ENCODE measurements at regions not wholly inside any gene's neighbourhood (a gene's known extent, or its start where the extent isn't known, plus 50 kb on each side); places are given as distances from the start of the nearest gene placed in this dataset.

GRCh38 chr3:117836296-117836695 lies 1126.7 kb downstream of the TUSC7 start:
- TF ChIP-seq BHLHE40 (IDR thresholded peaks at IDR 0.05; ENCODE audit: borderline replicate concordance): no peak
- TF ChIP-seq SP1 (IDR thresholded peaks at IDR 0.05): no peak
- TF ChIP-seq HDGF (IDR thresholded peaks at IDR 0.05; ENCODE audit: borderline replicate concordance): no peak
- no peak for TF ChIP-seq FOXK2 (IDR thresholded peaks at IDR 0.05)
- TF ChIP-seq LEF1 (IDR thresholded peaks at IDR 0.05; ENCODE audit: borderline replicate concordance): no peak
- no peak for TF ChIP-seq PKNOX1 (IDR thresholded peaks at IDR 0.05)
- no peak for TF ChIP-seq SUZ12 (IDR thresholded peaks at IDR 0.05)
- no peak for TF ChIP-seq NFRKB (IDR thresholded peaks at IDR 0.05)
- no peak for TF ChIP-seq ARNT (IDR thresholded peaks at IDR 0.05)
- no peak for TF ChIP-seq TARDBP (IDR thresholded peaks at IDR 0.05)
- TF ChIP-seq ZNF384 (IDR thresholded peaks at IDR 0.05): no peak
- no peak for TF ChIP-seq FOXM1 (IDR thresholded peaks at IDR 0.05; ENCODE audit: borderline replicate concordance)
- no peak for TF ChIP-seq CTBP1 (IDR thresholded peaks at IDR 0.05; ENCODE audit: borderline replicate concordance)
